OCI-LY3 (cell line): ENCODE measurements at regions not wholly inside any gene's neighbourhood (a gene's known extent, or its start where the extent isn't known, plus 50 kb on each side); places are given as distances from the start of the nearest gene placed in this dataset.

Source experiments
- CTCF ChIP-seq: fragments of 200-600, 300-600 bp; sonication (generic); IDR thresholded peaks from 2 replicates; pipeline ENCODE4 v1.5.1; 2014; ENCODE audit warnings: antibody characterized with exemption, low read length, low read depth
- EZH2phosphoT487 ChIP-seq: fragments of 200-600 bp; shearing (Covaris generic); IDR thresholded peaks from 2 replicates; pipeline ENCODE4 v1.6.1; 2018; ENCODE audit warnings: antibody characterized with exemption, mixed run types, low read depth

- TF ChIP-seq CTCF (no peak), EZH2phosphoT487 (no peak)
These were observed 469.1 kb downstream of the CBLN2 start for GRCh38 chr18:72075040-72075439.
